ENCODE measurements at regions not wholly inside any gene's neighbourhood (a gene's known extent, or its start where the extent isn't known, plus 50 kb on each side); places are given as distances from the start of the nearest gene placed in this dataset.

GRCh38 chr2:140033638-140034037 lies 1253.4 kb upstream of the NXPH2 start:
- no peak overlapping the region for H3K4me3 ChIP-seq (ENCODE audit: low read depth, low read length)
- no peak for TF ChIP-seq CTCF (IDR thresholded peaks at IDR 0.05; ENCODE audit: insufficient read depth, low read depth, low read length, missing control alignments)
- DNase-seq (ENCODE audit: low read depth): no peak

GRCh38 chr2:140027966-140028365 lies 1247.8 kb upstream of the NXPH2 start:
- DNase-seq (ENCODE audit: low read depth): no peak
- H3K4me3 ChIP-seq (ENCODE audit: low read depth, low read length): no peak overlapping the region
- TF ChIP-seq CTCF (IDR thresholded peaks at IDR 0.05; ENCODE audit: insufficient read depth, low read depth, low read length, missing control alignments): no peak

GRCh38 chr2:140027320-140027719 lies 1247.1 kb upstream of the NXPH2 start:
- no peak for DNase-seq (ENCODE audit: low read depth)
- no peak for TF ChIP-seq CTCF (IDR thresholded peaks at IDR 0.05; ENCODE audit: insufficient read depth, low read depth, low read length, missing control alignments)

GRCh38 chr2:140023291-140023690 lies 1243.1 kb upstream of the NXPH2 start:
- DNase-seq (ENCODE audit: low read depth): no peak
- TF ChIP-seq CTCF (IDR thresholded peaks at IDR 0.05; ENCODE audit: insufficient read depth, low read depth, low read length, missing control alignments): no peak
- no peak overlapping the region for H3K4me3 ChIP-seq (ENCODE audit: low read depth, low read length)

More at GRCh38 chr2:140027320-140027719, 1247.1 kb upstream of the NXPH2 start:
- H3K4me3 ChIP-seq (ENCODE audit: low read depth, low read length): no peak overlapping the region

GRCh38 chr2:140018541-140018940 lies 1238.4 kb upstream of the NXPH2 start:
- no peak for DNase-seq (ENCODE audit: low read depth)
- TF ChIP-seq CTCF (IDR thresholded peaks at IDR 0.05; ENCODE audit: insufficient read depth, low read depth, low read length, missing control alignments): no peak
- no peak overlapping the region for H3K4me3 ChIP-seq (ENCODE audit: low read depth, low read length)

GRCh38 chr2:140014204-140014546 lies 1234.0 kb upstream of the NXPH2 start:
- no peak for TF ChIP-seq CTCF (IDR thresholded peaks at IDR 0.05; ENCODE audit: insufficient read depth, low read depth, low read length, missing control alignments)
- no peak for DNase-seq (ENCODE audit: low read depth)
- H3K4me3 ChIP-seq (ENCODE audit: low read depth, low read length): no peak overlapping the region

- no peak overlapping the region for H3K4me3 ChIP-seq (ENCODE audit: low read depth, low read length)
- no peak for TF ChIP-seq CTCF (IDR thresholded peaks at IDR 0.05; ENCODE audit: insufficient read depth, low read depth, low read length, missing control alignments)
- no peak for DNase-seq (ENCODE audit: low read depth)
Measured at GRCh38 chr2:140013545-140014203, 1233.5 kb upstream of the NXPH2 start.

Data from GM12865 (cell line).